ENCODE measurements at regions not wholly inside any gene's neighbourhood (a gene's known extent, or its start where the extent isn't known, plus 50 kb on each side); places are given as distances from the start of the nearest gene placed in this dataset.
"Not testable (repeated sequence)": the region's sequence is repeated elsewhere in the genome, so short reads cannot be mapped to it uniquely, and the experiment has no call there.

- TF ChIP-seq YY1 (IDR thresholded peaks at IDR 0.05; ENCODE audit: insufficient read depth, insufficient read length); ZNF274 (IDR thresholded peaks at IDR 0.05; ENCODE audit: low read depth, low read length); SUZ12 (IDR thresholded peaks at IDR 0.05; ENCODE audit: extremely low read depth, insufficient read depth, insufficient read length): not testable (repeated sequence)
Measured at GRCh38 chrX:90112365-90112764, 190.7 kb downstream of the TGIF2LX start.

Data from NT2/D1 (cell line).